ENCODE measurements at regions not wholly inside any gene's neighbourhood (a gene's known extent, or its start where the extent isn't known, plus 50 kb on each side); places are given as distances from the start of the nearest gene placed in this dataset.

DNA sequence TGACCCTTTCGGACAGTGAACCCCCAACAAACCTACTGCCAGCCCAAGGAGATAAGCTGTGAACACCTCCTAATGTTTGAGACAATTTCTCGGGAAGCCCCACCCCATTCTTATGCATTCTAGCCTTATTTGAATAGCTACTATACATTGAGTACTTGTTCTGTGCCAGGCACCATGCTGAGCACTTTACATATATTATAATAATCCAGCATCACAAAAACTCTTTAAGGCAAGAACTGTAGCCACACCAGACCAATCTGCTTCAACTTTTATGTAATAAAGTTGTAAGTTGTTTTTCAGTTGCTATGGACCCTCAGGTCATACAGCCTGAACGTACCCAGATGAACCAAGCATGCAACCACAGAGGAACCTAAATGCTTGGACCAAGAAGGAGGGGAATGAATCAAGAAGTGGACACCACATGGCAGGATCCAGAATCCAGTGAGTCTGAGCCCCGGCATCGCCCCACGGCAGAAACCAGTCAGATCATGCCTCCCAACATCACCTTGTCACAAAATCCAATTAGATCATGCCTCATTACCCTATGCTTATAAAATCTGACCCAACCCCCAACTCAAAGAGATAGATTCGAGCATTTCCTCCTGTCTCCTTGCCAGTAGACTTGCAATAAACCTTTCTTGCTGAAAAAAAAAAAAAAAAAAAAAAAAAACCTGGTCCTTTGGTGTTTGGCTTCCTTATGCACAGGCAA is 225.0 kb downstream of the QDPR start:
- DNase-seq: no peak

DNA sequence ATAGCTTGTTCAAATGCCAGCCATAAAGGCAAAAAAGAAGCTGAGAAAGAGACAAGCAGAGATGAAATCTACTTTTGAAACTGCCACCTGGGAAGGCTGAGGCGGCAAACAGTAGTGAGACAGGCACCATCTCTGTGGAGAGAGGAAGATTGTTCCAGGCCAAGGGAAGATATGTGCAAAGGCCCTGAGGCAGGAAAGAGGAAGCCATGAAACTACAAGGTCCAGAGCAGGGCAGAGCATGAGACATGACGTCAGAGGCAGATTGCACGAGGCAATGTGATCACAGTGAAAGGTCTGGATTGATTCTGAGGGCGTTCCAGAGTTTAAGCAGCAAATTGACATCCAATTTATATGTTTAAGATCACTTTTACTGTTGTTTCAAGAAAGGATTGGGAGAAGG is 226.1 kb downstream of the QDPR start:
- DNase-seq: no peak

DNA sequence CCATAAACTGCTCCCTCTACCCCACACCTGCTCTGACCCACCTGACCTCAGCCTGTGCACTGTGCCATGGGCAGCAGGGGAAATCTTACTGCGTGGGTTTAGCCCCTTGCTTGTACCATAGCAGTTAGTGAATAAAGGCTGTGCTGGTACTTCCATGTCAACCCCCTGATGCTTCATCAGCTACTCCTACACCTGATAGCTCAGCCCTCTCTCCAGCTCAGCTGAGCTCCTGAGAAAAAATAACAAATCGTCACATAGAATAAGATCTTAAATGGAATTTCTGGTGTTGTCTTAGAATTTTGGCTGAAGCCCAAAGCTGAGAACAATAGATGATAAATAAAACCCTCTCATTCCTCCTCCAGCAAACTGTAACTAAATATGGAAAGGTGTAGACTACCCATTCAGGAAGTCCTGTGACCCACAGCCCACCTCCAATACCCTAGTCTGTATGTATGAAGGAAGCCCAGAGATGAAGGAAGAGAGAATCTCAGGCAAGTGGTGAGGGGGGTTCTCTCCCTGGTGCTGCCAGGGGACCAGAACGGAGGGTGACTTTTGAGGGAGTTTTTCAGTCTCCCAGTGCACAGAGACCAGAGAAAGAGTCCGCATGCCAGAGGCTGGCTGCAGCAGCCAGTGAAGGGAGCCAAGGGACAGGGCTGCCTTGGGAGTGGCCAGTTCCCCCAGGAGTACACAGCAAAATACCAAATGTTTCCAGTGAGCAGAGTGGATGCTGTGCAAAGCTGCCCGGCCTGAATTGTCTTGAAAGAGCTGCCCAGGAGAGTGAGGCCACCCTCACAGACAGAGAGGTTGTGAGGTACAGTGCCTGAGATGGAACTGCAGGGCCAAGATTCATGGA is 227.3 kb downstream of the QDPR start:
- no peak for DNase-seq

DNA sequence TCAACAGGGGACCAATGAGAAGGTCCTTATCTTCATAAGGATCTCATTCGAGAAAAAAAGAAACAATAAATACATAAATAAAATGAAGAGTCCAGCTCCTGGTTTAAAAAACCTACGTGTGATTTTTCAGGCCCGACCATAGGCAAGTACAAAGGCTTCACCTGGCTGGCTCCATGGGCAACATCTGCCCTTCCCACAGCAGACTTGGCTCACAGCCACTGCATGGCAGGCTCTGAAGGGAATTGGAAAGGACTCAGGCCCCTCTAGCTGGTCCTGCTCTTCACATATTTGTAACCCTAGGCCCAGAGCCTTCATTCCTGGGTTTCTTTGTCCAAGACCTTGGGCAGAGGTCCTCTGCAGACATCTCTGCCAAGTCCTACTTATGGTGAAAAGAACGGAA is 228.1 kb downstream of the QDPR start:
- DNase-seq: no peak

DNA sequence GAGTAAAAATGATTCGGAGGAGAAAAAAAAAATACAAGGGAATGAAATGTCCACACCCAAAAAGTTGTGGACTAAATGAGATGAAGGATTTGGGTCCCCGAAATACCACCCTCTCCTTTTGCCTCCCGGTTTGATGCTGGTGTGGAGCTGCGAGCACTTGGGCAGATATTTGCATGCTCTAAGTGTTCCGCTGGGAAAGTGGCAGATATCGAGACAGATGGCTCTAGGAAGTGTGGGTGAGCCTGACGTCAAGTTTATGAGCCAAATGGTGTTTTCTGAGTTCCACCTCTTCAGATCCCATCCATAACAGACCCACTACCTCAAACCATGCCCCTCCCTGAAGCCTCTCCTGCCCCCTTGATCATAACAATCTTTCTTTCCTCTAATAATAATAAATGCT is 228.6 kb downstream of the QDPR start:
- DNase-seq: no peak

DNA sequence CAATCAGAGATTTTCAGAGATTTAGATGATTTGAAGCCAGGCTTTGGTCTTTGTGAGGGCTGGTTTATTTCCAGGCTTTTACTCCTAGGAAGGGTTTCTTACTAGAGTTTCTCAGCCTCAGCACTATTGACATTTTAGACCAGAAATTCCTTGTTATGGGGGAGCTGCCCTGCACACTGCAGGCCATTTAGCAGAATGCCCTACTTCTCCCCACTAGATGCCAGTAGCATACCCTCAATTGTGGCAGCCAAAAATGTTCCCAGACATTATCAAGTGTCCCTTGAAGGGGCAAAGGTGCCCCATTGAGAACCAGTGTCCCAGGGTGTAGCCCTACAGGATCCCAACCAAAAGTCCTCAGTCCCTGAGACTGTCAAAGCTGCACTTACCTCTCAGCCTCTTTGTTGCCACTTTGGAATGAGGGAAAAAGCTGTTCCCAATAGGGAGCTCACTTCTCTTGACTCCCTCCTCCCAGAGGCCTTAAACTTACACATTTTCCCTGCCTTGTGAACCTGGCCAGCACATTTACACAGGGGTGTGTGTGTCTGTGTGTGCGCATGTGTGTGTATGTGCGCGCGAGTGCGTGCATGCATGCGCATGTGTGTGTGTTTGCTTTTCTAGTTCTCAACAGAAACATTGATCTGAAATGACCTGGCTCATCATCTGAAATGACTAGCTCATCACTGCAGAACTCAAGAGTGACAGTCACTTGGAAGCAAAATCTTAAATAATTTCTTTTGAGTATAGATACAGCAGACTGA is 231.4 kb downstream of the QDPR start:
- DNase-seq: no peak

DNA sequence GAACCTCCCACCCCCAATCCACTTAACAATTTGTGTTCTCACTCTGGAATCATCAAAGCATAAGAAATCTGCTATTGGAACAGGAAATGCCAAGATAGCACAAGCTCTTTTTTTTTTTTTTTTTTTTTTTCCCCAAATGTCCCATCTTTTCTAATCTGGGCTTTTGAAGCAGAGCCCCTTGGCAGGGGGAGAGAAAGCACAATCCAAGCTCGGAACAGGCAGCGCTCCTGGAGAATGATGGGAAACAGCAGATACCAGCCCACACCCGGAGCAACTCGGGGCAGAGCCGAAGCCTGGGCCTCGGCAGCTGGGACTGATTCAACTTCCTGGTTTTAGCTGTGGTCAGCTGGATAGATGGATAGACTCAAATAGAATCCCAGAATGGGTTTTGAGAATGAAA is 235.1 kb downstream of the QDPR start:
- no peak for DNase-seq

DNA sequence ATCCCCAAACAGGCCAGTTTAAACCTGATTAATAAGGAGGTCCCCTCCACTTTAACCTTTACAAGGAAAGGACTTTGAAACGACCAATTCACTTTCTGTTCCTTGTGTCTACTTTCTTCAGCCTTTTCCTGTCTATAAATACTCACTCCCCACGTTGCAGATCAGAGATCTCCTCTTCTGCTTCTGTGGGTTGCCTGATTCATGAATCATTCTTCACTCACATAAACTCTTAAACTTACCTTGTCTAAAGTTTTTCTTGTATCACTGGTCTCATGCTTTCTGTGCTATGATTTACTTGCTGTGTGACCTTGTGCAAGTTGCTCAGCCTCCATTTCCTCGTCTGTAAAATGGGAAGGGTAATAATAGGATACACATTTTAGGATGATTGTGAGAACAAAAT is 236.1 kb downstream of the QDPR start:
- no peak for DNase-seq

DNA sequence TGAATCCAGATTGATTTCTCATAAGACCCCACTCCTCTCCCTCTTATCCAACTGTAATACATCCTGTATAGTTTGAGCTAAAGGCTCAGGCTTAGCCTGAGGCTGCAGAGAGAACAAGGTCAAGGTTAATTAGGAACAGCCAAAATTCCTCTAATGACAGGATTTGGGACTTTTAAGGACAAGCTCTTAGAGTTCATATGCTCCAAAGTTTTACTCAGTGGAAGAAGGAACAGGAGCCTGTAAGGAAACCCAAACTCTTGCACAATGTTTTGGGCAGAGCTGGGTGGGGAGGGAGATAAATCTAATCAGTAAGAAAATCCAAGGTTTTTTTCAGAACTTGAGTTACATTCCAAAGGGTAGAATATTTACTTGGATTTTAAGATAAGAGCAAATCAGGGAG is 238.8 kb downstream of the QDPR start:
- DNase-seq: no peak

DNA sequence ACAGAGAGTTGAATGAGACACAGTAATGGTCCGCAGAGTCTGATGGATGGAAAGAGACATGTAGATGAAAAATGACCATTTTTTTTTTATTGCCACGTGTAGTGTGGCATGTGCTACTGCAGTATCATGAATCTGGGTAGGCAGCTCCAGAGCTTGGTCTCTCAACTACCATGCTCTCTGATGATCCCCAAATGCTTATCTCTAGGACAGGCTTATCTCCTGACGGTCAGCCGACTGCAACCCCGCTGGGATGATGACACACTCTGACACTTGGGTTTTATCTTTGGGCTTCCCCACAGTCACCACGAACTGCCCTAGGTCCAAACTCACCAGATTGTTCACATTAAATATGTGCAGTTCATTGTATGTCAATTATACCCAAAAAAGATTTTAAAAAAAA is 239.7 kb downstream of the QDPR start:
- DNase-seq: no peak

DNA sequence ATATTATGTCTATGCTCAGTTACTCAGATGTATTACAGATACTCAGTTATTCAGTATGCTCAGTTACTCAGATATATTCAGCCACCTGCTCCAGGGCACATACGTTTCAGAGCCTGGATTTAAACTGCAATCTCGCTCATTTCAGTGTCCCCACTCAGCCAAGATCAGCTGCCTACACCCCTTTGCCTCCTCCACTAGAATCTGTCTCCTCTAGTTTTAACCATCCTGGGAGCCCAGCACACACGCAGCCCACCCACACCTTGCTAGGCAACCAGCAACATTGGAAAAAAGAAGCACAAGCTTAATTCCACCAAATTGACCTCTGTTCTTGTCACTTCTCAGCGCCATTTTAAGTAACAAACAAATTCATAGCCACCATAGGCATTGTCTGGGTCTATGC is 246.2 kb downstream of the QDPR start:
- no peak for DNase-seq

DNA sequence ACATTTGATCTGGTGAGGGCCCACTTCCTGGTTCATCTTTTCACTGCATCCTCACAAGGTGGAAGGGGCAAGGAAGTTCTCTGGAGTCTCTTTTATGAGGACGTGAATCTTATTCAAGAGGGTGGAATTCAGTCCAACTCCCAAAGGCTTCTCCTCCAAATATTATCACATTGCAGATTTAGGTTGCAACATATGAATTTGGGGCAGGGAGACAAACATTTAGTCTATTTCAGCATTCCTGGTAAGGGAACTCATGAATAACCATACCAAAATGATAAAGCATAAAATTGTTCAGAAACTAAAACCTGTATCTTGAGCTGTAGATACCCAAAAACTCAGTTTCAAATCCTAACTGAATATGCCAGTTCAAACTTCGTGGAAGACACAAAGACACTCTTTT is 246.8 kb downstream of the QDPR start:
- DNase-seq: no peak

DNA sequence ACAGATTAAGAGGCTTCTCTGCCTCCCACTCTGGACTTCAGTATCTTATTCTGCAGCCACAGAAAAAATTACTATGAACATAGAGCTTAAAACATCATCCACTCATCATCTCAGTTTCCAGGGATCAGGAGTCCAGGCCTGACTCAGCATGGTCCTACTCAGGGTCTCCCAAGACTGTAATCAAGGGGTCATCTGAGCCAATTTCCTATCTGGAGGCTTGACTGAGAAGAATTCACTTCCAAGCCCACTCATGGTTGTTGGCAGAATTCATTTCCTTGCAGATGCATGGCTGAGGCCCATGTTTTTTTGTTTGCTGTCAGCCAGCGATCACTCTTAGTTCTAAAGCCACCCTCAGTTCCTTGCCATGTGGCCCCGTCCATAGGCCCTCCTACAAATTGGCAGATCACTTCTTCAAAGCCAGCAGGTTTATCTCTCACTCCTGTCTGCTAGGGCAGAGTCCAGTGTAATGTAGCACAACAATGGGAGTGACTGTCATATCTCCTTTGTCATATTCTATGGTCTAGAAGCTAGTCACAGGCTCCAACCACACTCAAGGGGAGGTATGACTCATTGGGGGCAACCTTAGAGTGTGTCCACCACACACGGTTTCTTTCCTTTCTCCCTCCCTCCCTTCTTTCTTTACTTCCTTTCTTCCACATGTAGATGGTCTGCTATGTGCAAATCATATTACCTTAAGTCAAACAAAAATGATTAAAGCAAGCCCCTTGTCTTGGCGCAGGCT is 251.6 kb downstream of the QDPR start:
- no peak for DNase-seq

DNA sequence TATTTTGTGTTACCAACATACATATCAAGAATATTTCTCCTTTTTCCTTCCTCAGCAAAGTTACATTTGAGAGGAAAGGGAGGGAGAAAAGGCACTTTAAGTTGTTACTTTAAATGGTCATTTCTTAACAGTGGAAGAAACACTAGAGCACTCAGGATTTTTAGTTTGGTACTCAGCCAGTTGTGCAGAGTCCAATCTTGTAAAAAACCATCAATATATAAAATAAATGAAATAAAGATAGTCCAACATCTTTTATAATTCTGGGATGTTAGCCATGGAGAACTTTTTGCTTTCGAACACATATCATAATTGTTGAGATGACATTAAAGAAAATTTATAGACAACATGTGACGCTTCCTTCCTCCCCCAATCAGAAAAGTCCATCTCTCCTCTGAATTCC is 253.8 kb downstream of the QDPR start:
- no peak for DNase-seq

DNA sequence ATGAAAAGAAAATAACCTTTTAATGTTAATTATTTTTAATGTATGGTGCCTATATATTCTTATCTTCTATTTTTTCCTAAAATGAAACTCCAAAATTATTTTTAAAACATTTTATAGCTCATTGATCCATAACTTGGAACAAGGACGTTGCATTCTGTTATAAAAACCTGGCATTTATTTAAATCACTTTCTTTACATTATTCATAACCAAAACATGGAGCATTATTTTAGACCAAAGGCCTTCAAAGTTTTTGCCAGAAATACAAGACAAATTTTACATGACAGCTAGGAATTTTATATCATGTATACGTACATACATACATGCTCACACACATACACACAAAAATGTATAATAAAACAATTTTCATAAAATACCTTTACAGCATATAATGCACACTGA is 259.8 kb downstream of the QDPR start:
- no peak for DNase-seq

DNA sequence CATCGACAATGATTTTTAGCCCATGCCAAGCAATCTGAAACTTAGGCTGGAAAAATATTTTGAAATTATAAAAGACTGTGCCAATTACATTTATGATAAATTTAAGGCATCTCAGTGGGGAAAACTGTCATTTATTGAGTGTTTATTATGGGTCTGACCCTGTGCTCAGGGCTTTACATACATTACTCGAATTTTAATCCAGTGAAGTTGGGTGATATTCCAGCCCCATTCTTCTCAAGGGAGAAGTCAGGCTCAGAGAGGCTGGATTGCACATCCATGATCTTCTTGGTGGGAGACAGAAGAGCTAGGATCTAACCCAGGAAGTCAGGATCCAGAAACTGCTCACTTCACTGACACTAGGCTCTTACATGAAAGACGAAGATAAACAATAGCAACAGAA is 260.8 kb downstream of the QDPR start:
- DNase-seq: no peak

DNA sequence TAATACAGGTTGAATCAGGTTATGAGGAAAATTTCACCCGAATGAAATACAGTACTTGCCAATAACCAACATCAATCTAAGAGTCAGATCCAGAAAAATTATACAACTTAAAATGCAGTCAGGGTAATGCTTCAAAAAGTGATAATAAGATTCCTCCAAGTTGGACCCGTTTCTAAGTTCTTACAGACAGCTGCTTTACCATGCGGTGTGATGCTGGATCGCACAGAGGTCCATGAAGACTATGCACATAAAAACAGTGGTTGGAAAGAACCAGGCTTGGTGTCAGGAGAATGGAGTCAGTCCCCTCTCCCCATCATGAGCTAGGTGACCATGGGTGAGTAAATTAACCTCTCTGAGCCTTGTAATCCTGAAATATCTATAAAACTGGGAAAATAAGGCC is 261.3 kb downstream of the QDPR start:
- DNase-seq: no peak

DNA sequence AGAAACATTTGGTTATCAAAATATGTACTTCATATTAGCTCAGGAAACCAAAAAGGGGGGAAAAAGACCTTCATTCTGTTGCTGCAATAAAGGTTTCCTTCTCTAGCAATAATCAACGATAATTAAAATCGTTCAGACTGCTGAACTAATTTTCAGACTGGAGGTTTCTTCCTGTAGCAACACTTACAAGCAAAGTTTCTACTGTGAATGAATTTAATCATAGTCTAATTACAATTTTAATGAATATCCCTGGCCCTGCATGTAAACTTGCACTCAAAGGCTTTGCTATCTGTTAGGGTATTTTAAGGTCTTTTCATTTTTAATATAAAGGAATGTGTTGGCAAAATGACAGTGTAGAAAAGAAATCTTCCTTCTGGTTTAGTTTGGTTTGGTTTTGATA is 265.2 kb downstream of the QDPR start:
- no peak for DNase-seq

DNA sequence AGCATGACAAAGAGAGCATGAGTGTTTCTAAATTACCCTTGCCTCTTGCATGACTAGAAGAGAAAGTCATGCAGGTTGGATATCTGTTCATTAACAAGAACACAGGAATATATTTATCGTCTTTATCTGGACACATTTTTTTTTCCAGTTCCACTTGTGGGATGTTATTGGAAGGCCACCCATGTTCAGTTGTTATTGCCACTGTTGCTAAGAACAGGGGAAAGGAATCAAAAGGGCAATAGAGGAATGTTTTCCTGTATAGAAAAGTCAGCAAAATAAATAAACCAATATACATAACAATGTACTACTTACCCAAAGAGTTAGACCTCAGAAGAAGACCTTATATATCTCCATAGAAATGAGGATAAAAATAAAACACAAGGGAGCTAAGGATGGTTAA is 270.1 kb downstream of the QDPR start:
- no peak for DNase-seq

DNA sequence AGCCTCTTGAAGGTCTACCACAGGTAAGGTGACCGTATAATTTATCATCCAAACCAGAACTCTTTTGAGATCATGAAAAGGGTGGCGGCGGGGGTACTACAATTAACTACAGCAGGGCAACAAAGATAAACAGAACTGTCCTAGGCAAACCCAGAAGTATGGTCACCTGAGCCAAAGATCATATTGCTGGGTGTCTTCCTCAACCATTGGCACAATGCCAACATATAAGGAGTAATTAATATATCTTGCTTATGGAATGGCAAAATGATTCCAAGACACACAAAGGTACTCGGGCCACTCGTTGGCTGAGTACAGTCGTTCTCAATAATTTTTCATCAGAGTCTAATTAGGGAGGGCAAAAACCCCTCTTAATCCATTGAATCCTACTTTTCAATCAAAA is 273.3 kb downstream of the QDPR start:
- DNase-seq: no peak

DNA sequence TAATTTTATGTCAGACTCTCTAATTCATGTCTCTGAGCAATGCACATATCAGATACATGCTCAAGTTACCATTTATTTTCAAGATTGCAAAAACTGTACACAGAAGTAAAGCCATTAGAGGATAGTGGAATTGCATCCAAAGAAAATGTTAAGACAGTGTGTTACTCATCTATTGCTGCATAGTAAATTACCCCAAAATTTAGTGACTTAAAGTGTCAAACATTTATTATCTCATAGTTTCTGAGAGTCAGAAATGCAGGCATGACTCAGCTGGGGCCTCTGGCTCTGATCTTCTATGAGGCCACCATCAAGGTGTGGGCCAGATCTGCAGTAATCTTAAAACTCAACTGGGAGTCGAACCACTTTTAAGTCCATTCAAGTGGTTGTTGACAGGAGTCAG is 275.2 kb downstream of the QDPR start:
- DNase-seq: no peak

DNA sequence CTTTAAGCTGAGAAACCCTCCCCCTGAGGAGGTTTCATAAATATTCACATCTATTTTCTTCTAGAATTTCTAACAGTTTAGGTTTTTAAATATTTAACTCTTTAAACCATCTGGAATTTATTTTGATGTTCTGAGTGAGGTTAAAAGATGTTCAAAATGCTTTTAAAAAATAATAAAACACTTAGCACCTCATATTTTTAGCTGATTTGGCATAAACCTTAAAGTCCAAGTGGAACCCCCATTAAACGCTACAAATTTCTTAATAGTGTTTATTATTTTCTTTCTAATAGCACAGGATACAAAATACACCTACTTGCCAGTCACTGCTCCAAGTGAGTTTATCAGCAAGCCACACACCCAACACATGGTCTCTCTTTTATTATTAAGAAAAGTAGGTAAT is 277.2 kb downstream of the QDPR start:
- no peak for DNase-seq

DNA sequence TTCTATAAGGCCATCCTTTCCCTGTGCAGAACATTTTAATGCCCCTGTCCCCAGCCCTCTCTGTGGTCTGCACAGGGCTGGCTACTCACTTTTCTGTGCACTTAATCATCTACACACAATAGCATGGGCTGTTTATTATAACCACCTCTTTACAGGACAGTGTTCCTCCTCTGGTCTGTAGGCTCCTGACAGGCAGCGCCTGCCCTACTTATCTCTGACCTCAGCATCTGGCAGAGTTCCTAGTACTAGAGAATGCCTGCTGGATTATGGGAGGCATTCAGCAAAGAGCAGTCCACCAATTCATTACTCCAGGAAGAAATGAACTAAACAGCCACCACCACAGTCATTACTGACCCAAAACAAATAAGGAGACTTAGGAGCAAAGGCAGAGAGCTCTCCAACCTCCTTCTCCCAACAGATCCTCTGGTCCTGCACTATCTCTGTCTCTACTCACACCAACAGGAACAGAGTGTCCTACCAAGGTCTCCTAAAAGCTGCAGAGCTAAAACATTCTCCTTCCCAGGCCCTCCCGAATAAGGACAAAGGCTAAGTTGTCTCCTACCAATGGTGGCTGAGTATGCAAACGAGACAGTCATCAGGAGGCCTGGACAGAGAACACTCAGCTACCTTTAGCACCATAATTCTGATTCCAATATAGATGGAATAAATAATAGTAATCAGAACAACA is 279.2 kb downstream of the QDPR start:
- DNase-seq: no peak

Data from CD4-positive, alpha-beta T cell treated with Interleukin-21 for 1 hour (primary cell).